ENCODE measurements at regions not wholly inside any gene's neighbourhood (a gene's known extent, or its start where the extent isn't known, plus 50 kb on each side); places are given as distances from the start of the nearest gene placed in this dataset.
"Not testable (repeated sequence)": the region's sequence is repeated elsewhere in the genome, so short reads cannot be mapped to it uniquely, and the experiment has no call there.

- DNase-seq, result not testable (repeated sequence)
Measured at GRCh38 chr22:22052548-22053139, 70.1 kb upstream of the TOP3B start.

- DNase-seq, result not testable (repeated sequence)
Measured at GRCh38 chr22:22051032-22051431, 68.4 kb upstream of the TOP3B start.

DNA sequence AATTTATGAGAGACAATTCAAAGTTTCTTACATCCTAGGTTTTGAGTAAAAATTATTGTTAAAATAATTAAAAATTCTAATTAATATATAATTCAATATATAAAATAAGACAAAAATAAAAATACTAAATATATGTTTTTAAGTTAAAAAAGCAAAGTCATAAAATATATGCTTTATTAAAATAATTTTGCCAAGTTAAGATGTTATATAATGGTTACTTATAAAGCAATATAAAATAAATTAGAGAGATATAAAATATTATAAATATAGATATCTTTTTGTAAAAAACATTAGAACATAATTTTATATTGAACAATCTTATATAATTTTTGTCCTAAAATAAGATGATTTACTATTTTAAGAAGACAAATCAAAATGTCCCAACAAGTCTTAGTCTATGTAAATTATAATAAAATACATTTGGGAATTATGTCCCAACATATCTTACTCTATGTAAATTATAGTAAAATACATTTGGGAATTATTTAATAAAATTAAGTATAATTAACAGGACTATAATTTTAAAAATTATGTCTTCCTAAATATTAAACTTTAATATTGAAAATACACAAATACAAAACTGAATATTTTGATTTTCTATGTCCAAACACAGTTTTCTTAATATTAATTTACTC is 67.7 kb upstream of the TOP3B start:
- DNase-seq, result no peak

- DNase-seq, result no peak
Measured at GRCh38 chr22:22049684-22050083, 67.1 kb upstream of the TOP3B start.

DNA sequence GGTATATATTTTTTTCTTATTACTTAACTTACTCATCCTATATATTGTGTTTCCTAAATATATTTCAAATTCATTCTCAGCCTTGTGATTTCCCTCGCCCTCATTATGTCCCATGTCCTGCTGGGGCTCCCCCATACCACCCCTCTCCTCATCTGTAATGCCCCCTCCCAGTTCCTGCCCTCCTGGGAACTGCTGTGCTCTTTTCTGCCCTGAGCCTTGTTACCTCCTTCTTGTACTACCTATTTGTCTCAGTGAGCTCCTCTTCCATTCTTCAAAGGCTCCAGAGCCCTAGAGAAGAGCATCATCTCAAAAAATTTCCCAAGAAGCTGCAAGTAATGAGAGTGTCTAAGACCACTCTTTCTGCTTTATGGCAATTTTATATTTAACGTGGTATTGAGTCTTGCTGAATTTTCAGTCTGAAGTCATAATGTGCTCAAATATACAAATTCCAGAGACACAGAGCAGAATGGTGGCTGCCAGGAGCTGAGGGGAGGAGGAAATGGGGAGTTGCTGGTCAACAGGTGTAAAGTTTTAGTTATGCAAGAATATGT is 66.5 kb upstream of the TOP3B start:
- no peak for DNase-seq

- no peak for DNase-seq
Measured at GRCh38 chr22:22048318-22048942, 65.8 kb upstream of the TOP3B start.

DNA sequence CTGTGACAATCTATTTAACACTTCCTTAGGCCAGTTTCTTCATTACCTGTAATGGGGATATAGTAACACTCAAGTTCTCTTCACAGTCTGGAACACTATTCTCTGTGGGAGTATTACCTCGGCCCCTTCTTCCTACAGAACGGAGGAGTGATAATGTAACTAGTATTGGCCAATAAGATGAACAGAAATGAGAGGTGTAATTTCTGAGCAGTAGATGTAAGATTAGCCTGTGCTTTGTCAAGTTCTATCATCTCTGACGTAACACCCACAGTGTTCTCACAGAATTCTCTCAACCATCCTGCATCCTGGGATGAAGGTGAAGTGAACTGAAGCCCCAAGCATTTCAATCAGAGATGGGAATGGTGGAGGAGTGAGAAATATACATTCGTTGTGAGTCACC is 65.2 kb upstream of the TOP3B start:
- DNase-seq, result no peak

DNA sequence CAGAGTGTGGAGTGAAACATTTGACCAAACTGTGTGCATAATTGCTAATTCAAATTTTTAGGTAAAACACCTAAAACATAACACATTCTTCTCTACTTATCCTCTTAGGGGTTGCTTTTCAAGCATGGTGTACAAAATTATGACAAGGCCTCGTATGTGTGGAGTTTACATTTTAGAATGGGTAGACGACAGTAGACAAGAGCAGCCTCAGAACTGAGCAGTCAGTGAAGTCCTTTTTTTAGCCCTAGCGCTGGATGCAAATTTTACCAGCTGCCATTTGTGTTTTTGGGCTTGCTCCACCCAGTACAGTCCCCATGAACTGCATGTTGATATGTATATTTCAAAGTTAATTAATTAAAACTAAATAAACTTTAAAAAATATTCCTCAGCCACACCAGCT is 64.7 kb upstream of the TOP3B start:
- no peak for DNase-seq

- no peak for DNase-seq
Measured at GRCh38 chr22:22046370-22046769, 63.8 kb upstream of the TOP3B start.

DNA sequence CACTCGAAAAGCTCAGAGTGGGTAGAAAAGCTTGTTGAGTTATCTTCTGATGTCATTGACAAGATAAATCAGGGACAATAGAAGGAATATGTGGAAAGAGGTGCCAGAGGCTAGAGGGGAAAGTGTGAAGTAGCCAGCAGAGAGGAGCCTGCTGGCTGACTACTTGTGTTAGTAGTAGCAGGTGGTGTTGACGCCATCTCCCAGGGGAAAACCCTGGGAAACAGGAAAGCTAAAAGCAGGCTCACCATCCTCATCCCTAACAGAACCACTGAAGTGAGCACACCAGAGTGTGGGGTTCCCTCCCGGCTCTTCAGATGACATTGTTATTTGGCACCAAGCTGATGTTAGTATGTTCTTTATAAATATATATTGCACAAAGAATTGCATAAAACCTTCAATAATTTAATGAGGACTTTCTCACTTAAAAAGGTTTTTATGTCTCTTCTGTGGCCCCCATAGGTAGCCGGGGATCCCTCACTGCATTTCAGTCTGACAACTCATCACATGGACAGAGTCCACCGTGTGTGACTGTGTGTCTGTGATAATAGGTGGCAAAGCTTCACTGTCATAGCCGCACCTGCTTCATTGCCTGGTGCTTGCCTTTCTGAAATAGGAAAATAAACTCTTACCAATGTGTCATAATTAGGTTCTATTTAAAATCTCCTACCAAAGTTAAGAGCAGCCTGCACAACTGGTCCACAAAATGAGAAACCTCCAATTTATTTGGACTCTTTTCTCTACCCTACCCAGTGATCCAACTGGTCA is 63.2 kb upstream of the TOP3B start:
- peak; percentile 58 for DNase-seq

GRCh38 chr22:22044153-22044552 is 61.6 kb upstream of the TOP3B start:
- DNase-seq, result no peak

- no peak for DNase-seq
Measured at GRCh38 chr22:22043296-22044078, 60.9 kb upstream of the TOP3B start.

DNA sequence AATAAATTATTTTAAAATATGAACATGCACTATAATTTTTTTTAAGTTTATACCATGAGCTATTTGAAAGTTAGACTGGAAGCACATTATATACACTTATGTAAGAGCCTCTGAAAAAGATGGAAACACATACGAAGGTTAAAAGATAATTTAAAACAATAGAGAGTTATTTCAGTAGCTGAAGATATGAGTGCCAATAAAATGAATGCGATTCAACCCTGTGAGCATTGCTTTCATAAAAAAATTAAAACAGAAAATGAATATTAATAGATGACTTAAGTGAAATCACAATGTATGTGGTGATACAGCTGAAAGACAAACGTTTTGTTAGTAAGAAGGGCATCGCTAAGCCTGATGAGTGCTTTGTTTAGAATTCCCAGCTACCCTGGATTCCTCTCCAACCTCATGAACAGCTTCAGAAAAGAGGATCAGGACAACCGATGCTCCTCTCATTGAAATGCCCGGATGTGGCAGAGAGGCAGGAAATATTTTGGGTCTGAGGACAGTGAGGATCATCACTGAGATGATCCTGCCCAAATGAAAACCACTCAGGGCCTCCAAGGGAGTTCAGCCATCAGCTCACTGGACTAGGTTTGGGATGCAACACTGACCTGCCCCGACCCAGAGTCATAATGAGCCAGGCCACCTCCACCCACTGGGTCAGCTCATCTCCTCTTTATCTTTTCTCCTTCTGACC is 60.2 kb upstream of the TOP3B start:
- DNase-seq, result no peak

GRCh38 chr22:22042009-22042408 is 59.4 kb upstream of the TOP3B start:
- no peak for DNase-seq

GRCh38 chr22:22040908-22041307 is 58.3 kb upstream of the TOP3B start:
- no peak for DNase-seq

DNA sequence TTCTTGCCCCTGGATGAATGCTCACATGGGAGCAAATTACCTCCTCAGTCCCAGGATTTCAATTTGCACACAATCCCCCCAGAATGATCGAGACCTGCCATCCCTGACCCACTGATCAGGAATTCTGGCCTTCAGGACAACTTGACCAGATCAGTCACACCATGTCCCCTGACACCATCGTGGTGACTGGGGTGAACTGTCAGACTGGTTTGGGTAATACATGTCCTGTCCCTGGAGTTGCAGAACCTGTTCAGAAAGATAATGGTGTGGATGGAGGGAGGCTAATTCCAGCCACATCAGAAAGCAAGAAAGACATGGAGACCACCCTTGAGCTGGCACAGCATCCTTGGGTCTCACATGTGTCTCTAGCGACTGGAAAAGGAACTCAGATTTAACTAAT is 57.9 kb upstream of the TOP3B start:
- no peak for DNase-seq

GRCh38 chr22:22039286-22040074 is 56.9 kb upstream of the TOP3B start:
- DNase-seq, result no peak

DNA sequence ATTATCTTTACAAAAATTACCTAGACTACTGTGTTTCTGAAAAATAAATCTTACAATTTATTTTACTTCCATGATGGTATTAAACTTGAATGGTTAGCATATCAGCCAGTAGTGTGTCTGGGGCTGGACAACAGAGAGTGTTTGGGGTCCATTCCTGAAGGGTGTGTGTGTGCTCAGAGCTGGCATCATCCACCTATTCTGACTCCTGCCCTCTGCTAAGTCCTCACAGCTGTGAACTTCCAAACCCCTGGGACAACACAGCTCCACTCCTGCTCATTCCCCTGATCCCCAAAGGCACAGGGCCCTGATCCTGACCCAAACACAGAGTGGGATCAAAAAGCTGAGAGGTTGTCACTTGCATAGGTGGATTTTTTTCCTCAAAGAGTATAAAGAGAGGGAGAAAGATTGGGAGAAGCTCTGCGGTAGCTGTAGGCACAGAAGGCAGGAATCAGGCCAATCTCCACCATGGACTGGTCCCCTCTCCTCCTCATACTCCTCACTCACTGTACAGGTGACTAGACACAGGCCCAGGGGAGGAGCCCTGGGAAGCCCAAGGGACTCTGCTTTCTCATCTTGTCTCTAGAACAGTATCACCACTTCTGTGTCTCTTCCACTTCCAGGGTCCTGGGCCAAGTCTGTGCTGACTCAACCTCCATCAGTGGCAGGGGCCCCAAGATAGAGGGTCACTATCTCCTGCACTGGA is 55.7 kb upstream of the TOP3B start:
- DNase-seq, result no peak

DNA sequence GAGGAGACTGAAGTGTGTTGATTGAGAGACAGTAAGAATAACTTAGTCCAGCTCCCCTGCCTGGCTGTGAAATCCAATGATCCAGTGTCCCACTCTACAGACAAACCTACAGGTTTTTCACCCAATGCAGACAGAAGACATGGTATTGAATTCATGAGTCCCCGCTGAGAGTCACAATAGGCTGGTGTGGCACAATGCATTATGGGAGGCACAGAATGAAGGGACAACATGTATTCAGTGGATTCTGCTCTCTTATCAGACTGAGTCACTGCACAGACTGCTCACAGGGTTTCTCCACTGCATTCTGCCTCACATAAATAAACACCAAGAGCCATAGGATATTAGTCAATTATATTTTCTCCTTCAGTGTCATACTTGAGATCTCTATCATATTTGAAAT is 55.2 kb upstream of the TOP3B start:
- DNase-seq, result peak; percentile 57

GRCh38 chr22:22037229-22037628 is 54.6 kb upstream of the TOP3B start:
- peak; percentile 35 for DNase-seq

- DNase-seq, result no peak
Measured at GRCh38 chr22:22036588-22036987, 54.0 kb upstream of the TOP3B start.
